ENCODE measurements at regions not wholly inside any gene's neighbourhood (a gene's known extent, or its start where the extent isn't known, plus 50 kb on each side); places are given as distances from the start of the nearest gene placed in this dataset.

DNA sequence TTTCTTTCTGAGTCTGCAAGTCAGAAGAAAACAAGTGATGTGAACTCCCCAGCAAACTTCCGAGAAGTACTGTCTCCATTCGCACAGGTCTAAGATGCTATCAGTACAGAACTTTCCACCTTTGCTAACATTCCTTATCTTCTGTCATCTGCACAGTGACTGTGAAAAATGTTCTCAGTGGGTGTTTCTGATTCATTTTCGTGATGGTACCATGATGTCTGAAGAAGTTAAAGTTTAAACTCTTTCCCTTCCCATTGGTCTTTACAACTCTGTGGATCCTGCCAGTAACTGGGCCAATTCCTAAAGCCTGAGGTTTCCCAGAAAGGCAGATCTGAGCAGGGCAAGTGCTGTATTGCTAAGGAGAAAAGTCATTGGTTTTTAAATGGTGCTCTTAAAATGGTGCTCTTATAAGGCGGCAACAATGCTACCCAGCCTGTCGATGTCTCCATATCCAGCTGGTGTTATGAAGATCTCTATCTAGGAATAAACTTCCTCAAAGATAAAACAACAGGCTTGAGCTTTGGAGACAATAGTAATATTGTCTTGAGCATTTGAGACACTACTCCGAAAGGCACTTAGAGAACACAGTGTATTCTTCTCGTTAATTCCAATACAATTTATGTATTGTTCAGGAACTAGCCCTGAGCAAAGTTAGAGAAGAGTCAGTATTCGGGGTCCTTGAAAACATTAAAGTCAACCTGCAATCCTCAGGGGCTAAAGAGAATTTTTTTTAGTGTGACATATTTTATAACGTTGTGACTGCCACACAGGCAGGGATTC lies 232.3 kb downstream of the OSR1 start:
- Histone ChIP-seq H3K79me2 (ENCODE audit: control insufficient read depth, low read length) (no peaks in the 10 kb centered on the region), H3K4me2 (ENCODE audit: low read length) (no peak overlapping the region), H3K4me3 (ENCODE audit: low read length) (no peak overlapping the region), H3K9me2 (replicated peaks; ENCODE audit: control insufficient read depth, low read length) (no peaks in the 10 kb centered on the region), H3K36me3 (ENCODE audit: control insufficient read depth, low read length) (no peaks in the 10 kb centered on the region), H3K27ac (ENCODE audit: low read depth, low read length) (no peak overlapping the region), H3K4me1 (ENCODE audit: control insufficient read depth, low read length) (no peaks in the 10 kb centered on the region), H3K9me3 (ENCODE audit: control insufficient read depth, insufficient read depth, low read length) (no peaks in the 10 kb centered on the region), H4K20me1 (ENCODE audit: control insufficient read depth, insufficient read depth, low read depth, low read length) (no peaks in the 10 kb centered on the region), H3K27me3 (ENCODE audit: control insufficient read depth, low read length) (no peaks in the 10 kb centered on the region), H3F3A (ENCODE audit: control insufficient read depth, insufficient read depth) (no peaks in the 10 kb centered on the region)
- TF ChIP-seq, protein P1, sequence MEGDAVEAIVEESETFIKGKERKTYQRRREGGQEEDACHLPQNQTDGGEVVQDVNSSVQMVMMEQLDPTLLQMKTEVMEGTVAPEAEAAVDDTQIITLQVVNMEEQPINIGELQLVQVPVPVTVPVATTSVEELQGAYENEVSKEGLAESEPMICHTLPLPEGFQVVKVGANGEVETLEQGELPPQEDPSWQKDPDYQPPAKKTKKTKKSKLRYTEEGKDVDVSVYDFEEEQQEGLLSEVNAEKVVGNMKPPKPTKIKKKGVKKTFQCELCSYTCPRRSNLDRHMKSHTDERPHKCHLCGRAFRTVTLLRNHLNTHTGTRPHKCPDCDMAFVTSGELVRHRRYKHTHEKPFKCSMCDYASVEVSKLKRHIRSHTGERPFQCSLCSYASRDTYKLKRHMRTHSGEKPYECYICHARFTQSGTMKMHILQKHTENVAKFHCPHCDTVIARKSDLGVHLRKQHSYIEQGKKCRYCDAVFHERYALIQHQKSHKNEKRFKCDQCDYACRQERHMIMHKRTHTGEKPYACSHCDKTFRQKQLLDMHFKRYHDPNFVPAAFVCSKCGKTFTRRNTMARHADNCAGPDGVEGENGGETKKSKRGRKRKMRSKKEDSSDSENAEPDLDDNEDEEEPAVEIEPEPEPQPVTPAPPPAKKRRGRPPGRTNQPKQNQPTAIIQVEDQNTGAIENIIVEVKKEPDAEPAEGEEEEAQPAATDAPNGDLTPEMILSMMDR (IDR thresholded peaks at IDR 0.05; ENCODE audit: low read depth, low read length, poor library complexity, severe bottlenecking): no peak
- TF ChIP-seq EZH2phosphoT487 (IDR thresholded peaks at IDR 0.05; ENCODE audit: borderline replicate concordance, low read length): no peak

DNA sequence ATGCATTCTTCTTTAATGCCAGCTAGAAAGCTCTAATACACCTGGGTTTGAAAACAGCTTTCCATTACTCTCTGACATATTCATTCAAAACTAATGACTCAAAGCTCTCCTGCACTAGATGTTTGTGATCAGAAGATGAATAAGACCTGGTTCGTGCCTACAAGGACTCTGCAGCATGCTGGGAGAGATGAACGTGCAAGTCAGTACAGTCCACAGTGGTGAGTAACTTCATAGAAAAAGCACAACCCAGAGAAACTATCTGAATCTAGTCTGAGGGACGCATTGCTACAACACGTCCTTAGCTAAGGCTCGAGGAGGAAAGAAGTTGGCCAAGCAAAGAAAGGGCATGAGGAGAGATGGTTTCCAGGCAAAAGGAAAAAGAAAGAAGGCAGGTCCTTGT lies 234.3 kb downstream of the OSR1 start:
- H3K27me3 ChIP-seq (ENCODE audit: control insufficient read depth, low read length): no peaks in the 10 kb centered on the region
- H4K20me1 ChIP-seq (ENCODE audit: control insufficient read depth, insufficient read depth, low read depth, low read length): no peaks in the 10 kb centered on the region
- TF ChIP-seq, protein P1 (IDR thresholded peaks at IDR 0.05; ENCODE audit: low read depth, low read length, poor library complexity, severe bottlenecking): no peak
- no peak for TF ChIP-seq EZH2phosphoT487 (IDR thresholded peaks at IDR 0.05; ENCODE audit: borderline replicate concordance, low read length)
- H3F3A ChIP-seq (ENCODE audit: control insufficient read depth, insufficient read depth): no peaks in the 10 kb centered on the region
- no peak overlapping the region for H3K4me3 ChIP-seq (ENCODE audit: low read length)
- H3K79me2 ChIP-seq (ENCODE audit: control insufficient read depth, low read length): no peaks in the 10 kb centered on the region
- H3K9me3 ChIP-seq (ENCODE audit: control insufficient read depth, insufficient read depth, low read length): no peaks in the 10 kb centered on the region
- no peak overlapping the region for H3K4me2 ChIP-seq (ENCODE audit: low read length)
- H3K36me3 ChIP-seq (ENCODE audit: control insufficient read depth, low read length): no peaks in the 10 kb centered on the region
- no peaks in the 10 kb centered on the region for H3K9me2 ChIP-seq (replicated peaks; ENCODE audit: control insufficient read depth, low read length)
- H3K4me1 ChIP-seq (ENCODE audit: control insufficient read depth, low read length): no peaks in the 10 kb centered on the region
- H3K27ac ChIP-seq (ENCODE audit: low read depth, low read length): no peak overlapping the region

- H3K9me2 ChIP-seq (replicated peaks; ENCODE audit: control insufficient read depth, low read length): no peaks in the 10 kb centered on the region
- H3K27me3 ChIP-seq (ENCODE audit: control insufficient read depth, low read length): no peaks in the 10 kb centered on the region
- H3K36me3 ChIP-seq (ENCODE audit: control insufficient read depth, low read length): no peaks in the 10 kb centered on the region
- no peaks in the 10 kb centered on the region for H3K4me1 ChIP-seq (ENCODE audit: control insufficient read depth, low read length)
- no peaks in the 10 kb centered on the region for H4K20me1 ChIP-seq (ENCODE audit: control insufficient read depth, insufficient read depth, low read depth, low read length)
- H3K79me2 ChIP-seq (ENCODE audit: control insufficient read depth, low read length): no peaks in the 10 kb centered on the region
- no peaks in the 10 kb centered on the region for H3F3A ChIP-seq (ENCODE audit: control insufficient read depth, insufficient read depth)
- no peak overlapping the region for H3K27ac ChIP-seq (ENCODE audit: low read depth, low read length)
- H3K9me3 ChIP-seq (ENCODE audit: control insufficient read depth, insufficient read depth, low read length): no peaks in the 10 kb centered on the region
- TF ChIP-seq EZH2phosphoT487 (IDR thresholded peaks at IDR 0.05; ENCODE audit: borderline replicate concordance, low read length): no peak
- TF ChIP-seq, protein P1 (IDR thresholded peaks at IDR 0.05; ENCODE audit: low read depth, low read length, poor library complexity, severe bottlenecking): no peak
- H3K4me2 ChIP-seq (ENCODE audit: low read length): no peak overlapping the region
- no peak overlapping the region for H3K4me3 ChIP-seq (ENCODE audit: low read length)
Observed at GRCh38 chr2:19123556-19123955, 234.9 kb downstream of the OSR1 start.

Data from DOHH2 (cell line).